HG03571 (cell line): ENCODE measurements at regions not wholly inside any gene's neighbourhood (a gene's known extent, or its start where the extent isn't known, plus 50 kb on each side); places are given as distances from the start of the nearest gene placed in this dataset.
"Not testable (repeated sequence)": the region's sequence is repeated elsewhere in the genome, so short reads cannot be mapped to it uniquely, and the experiment has no call there.

Experiments used
- ATAC-seq: cut with Tn5 transposase; IDR thresholded peaks from one replicate; pipeline ENCODE4 v1.9.1; 2021; ENCODE audit not compliant: unreplicated experiment

DNA sequence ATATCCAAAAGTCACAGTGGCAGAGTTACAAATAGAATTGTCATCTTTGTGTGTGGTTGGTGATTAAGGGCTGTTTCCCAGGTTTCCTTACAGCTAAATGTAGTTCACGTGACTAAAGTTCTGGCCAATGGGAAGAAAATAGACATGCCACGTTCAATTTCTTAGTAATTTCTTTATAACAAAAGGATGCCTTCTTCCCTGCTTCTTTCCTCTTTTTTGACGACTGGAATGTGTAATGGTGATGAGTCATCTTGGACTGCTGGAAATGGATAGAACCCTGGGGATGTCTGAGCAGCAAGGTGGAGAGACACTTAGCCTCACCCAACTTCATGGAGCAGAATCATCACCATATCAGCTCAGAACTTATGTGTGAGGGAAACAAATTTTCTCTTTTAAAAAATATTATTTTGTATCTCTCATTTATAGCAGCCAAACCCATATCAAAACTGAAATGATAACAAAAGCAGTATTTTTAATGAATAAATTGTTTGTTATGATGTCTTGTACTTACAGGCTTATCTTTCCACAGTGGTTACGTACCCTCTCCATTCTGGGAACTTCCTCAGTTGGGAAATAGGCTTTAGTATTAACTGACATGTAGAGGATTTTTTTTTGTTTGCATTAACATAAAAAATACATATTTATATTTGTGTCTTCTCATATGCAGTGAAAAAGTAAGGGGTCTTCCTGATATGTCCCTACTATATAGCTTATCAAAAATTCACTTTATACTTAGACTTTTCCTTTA, 91.1 kb upstream of the CDH2 start:
- no peak for ATAC-seq

GRCh38 chr18:28267276-28267675, 90.3 kb upstream of the CDH2 start:
- ATAC-seq: no peak

GRCh38 chr18:28256166-28256565, 79.2 kb upstream of the CDH2 start:
- ATAC-seq: no peak

- ATAC-seq: no peak
These were observed 71.7 kb upstream of the CDH2 start for GRCh38 chr18:28248653-28249052.

DNA sequence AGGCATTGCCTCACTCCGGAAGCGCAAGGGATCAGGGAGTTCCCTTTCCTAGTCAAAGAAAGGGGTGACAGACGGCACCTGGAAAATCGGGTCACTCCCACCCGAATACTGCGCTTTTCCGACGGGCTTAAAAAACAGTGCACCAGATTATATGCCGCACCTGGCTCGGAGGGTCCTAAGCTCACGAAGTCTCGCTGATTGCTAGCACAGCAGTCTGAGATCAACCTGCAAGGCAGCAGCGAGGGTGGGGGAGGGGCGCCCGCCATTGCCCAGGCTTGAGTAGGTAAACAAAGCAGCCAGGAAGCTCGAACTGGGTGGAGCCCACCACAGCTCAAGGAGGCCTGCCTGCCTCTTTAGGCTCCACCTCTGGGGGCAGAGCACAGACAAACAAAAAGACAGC, 63.7 kb upstream of the CDH2 start:
- ATAC-seq: not testable (repeated sequence)

DNA sequence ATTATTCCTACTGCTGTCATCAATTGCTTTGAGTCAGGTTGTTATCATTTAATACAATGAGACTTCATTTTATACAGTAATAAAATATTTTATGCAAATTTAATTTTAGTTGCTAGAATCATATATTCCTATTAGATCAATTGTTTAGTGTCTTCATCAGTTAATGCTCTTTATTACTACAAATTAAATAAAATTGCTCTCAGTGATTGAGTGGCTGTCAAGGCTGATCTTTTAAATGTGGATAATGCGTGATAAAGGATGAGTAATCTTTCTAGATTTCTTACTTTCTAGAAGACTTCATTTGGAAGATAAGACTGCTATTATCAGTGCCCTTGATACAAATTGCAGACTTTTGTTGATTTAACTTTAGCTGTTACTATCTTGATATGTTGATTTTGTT, 59.6 kb upstream of the CDH2 start:
- no peak for ATAC-seq
